Mesenchymal stem cell (in vitro differentiated cells and primary cell): ENCODE measurements at regions not wholly inside any gene's neighbourhood (a gene's known extent, or its start where the extent isn't known, plus 50 kb on each side); places are given as distances from the start of the nearest gene placed in this dataset.

Source experiments
- DNase-seq: peaks from one replicate; pipeline ENCODE4 v3.0.0-alpha.2; 2013
- H2AFZ ChIP-seq: one replicate; pipeline ENCODE4 v1.6.1; 2013; ENCODE audit warnings: low read depth, mild to moderate bottlenecking, control low read depth, inconsistent platforms, low read length, moderate library complexity
- H2AK5ac ChIP-seq: 2 replicates; pipeline ENCODE4 v1.6.1; 2013; ENCODE audit warnings: low read length, moderate library complexity, mild to moderate bottlenecking, inconsistent platforms; ENCODE audit not compliant: severe bottlenecking
- H2BK120ac ChIP-seq: one replicate; pipeline ENCODE4 v1.6.1; 2013; ENCODE audit warnings: low read depth, mild to moderate bottlenecking, inconsistent platforms, low read length, moderate library complexity
- H2BK12ac ChIP-seq, 2 experiments: one replicate each; pipeline ENCODE4 v1.6.1; 2013; ENCODE audit warnings: inconsistent platforms in 2 of 2, low read length in 2 of 2, mild to moderate bottlenecking in 2 of 2, moderate library complexity in 2 of 2, control low read depth in 1 of 2
- H2BK15ac ChIP-seq: one replicate; pipeline ENCODE4 v1.6.1; 2013; ENCODE audit warnings: mild to moderate bottlenecking, low read depth, inconsistent platforms; ENCODE audit not compliant: poor library complexity, severe bottlenecking
- H2BK5ac ChIP-seq: 2 replicates; pipeline ENCODE4 v1.6.1; 2013; ENCODE audit warnings: low read depth, mild to moderate bottlenecking, low read length, control low read depth, inconsistent platforms; ENCODE audit not compliant: poor library complexity, severe bottlenecking
- H3K14ac ChIP-seq, 2 experiments: one replicate each; pipeline ENCODE4 v1.6.1; 2013; ENCODE audit warnings: inconsistent platforms in 2 of 2, low read length in 2 of 2, control low read depth in 1 of 2, mild to moderate bottlenecking in 1 of 2, moderate library complexity in 1 of 2
- H3K18ac ChIP-seq, 2 experiments: one replicate each; pipeline ENCODE4 v1.6.1; 2013; ENCODE audit warnings: inconsistent platforms in 2 of 2, low read length in 2 of 2, control low read depth in 1 of 2, low read depth in 1 of 2, mild to moderate bottlenecking in 1 of 2
- H3K23ac ChIP-seq, 2 experiments: one replicate each; pipeline ENCODE4 v1.6.1; 2013; ENCODE audit warnings: inconsistent platforms in 2 of 2, low read length in 2 of 2, mild to moderate bottlenecking in 2 of 2, moderate library complexity in 2 of 2, control low read depth in 1 of 2
- H3K27ac ChIP-seq: 2 replicates; pipeline ENCODE4 v1.5.1; 2013; ENCODE audit warnings: mild to moderate bottlenecking, moderate library complexity, low read length, control low read depth, inconsistent platforms; ENCODE audit not compliant: poor library complexity, severe bottlenecking
- H3K27me3 ChIP-seq, 2 experiments: 2 replicates each; pipeline versions ENCODE4 v1.6.1 to v1.7.0; 2013; ENCODE audit warnings: low read length in 2 of 2, mild to moderate bottlenecking in 2 of 2, moderate library complexity in 2 of 2, control low read depth in 1 of 2, inconsistent platforms in 1 of 2; ENCODE audit not compliant: control insufficient read depth in 1 of 2, insufficient read depth in 1 of 2
- H3K36me3 ChIP-seq, 2 experiments: 2 replicates each; pipeline versions ENCODE4 v1.6.1 to v1.7.0; 2013; ENCODE audit warnings: low read length in 2 of 2, control low read depth in 1 of 2, inconsistent platforms in 1 of 2, low read depth in 1 of 2, mild to moderate bottlenecking in 1 of 2; ENCODE audit not compliant: insufficient read depth in 2 of 2, control insufficient read depth in 1 of 2
- H3K4ac ChIP-seq, 2 experiments: one replicate each; pipeline ENCODE4 v1.6.1; 2013; ENCODE audit warnings: inconsistent platforms in 2 of 2, low read length in 2 of 2, mild to moderate bottlenecking in 2 of 2, moderate library complexity in 2 of 2, control low read depth in 1 of 2, low read depth in 1 of 2
- H3K4me1 ChIP-seq: 2 replicates; pipeline ENCODE4 v1.6.1; 2013; ENCODE audit warnings: low read depth, low read length, control low read depth; ENCODE audit not compliant: control insufficient read depth, insufficient read depth
- H3K4me2 ChIP-seq: 2 replicates; pipeline ENCODE4 v1.6.1; 2013; ENCODE audit warnings: low read length, mild to moderate bottlenecking, inconsistent platforms; ENCODE audit not compliant: poor library complexity, severe bottlenecking
- H3K4me3 ChIP-seq, 2 experiments: 2 replicates each; pipeline versions ENCODE4 v1.5.1 to v1.7.0; 2013; ENCODE audit warnings: low read length in 2 of 2, mild to moderate bottlenecking in 2 of 2, control low read depth in 1 of 2, low read depth in 1 of 2; ENCODE audit not compliant: insufficient read depth in 1 of 2
- H3K79me1 ChIP-seq: replicated peaks from 2 replicates; pipeline ENCODE4 v1.6.1; 2013; ENCODE audit warnings: mild to moderate bottlenecking, control low read depth, low read length, inconsistent platforms; ENCODE audit not compliant: poor library complexity, severe bottlenecking
- H3K9ac ChIP-seq: 2 replicates; pipeline ENCODE4 v1.7.0; 2013; ENCODE audit warnings: mild to moderate bottlenecking, low read length, moderate library complexity
- H3K9me3 ChIP-seq: 2 replicates; pipeline ENCODE4 v1.7.0; 2013; ENCODE audit warnings: mild to moderate bottlenecking, low read length; ENCODE audit not compliant: control insufficient read depth
- H4K8ac ChIP-seq: one replicate; pipeline ENCODE4 v1.6.1; 2013; ENCODE audit warnings: inconsistent platforms, mild to moderate bottlenecking, low read length, moderate library complexity
- H4K91ac ChIP-seq: one replicate; pipeline ENCODE4 v1.6.1; 2013; ENCODE audit warnings: mild to moderate bottlenecking, low read length, inconsistent platforms
- WGBS: methylation state at CpG from one replicate; pipeline ENCODE4 v1.1.7; 2013; ENCODE audit warnings: mixed read lengths; 5-methylcytosine and 5-hydroxymethylcytosine counted together

DNA sequence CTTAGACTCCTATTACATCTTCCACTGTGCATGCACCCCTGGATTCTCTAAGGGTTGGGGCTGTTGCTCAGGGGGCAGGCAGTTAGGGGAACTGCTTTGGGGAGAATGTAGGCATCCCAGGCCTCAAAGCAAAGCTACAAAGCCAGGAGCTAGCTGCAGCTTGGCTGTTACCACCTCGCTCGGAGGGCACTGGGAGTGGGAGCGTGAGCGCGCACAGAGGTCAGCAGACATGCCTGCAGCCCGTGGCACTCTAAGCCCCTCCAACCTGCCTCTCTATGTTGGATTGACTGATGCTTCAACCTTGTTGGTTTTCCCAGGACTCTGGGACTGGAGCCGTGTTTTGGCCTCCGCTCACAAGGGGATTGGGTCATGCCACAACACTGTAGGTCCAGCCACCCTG lies 69.8 kb downstream of the CPN2 start:
- Histone ChIP-seq H3K4me2 (no peak overlapping the region), H4K91ac (no peak overlapping the region), H3K4me3 (no peak overlapping the region), H3K4ac (no peak overlapping the region), H3K36me3 (no peaks in the 10 kb centered on the region), H3K9me3 (no peaks in the 10 kb centered on the region), H3K9ac (no peak overlapping the region), H2AFZ (no peak overlapping the region), H3K18ac (no peak overlapping the region), H3K14ac (peak overlapping the region in 1 of 2 experiments; percentile 61), H4K8ac (no peak overlapping the region), H3K23ac (no peak overlapping the region), H3K27me3 (peaks cover 28 to 44% of the 10 kb centered on the region in 2 experiments), H2BK15ac (no peak overlapping the region), H2BK5ac (no peak overlapping the region), H2BK12ac (no peak overlapping the region), H3K4me1 (peaks cover 15% of the 10 kb centered on the region), H3K27ac (no peak overlapping the region), H2BK120ac (no peak overlapping the region), H3K79me1 (no peaks in the 10 kb centered on the region), H2AK5ac (no peak overlapping the region)
- no peak for DNase-seq
- 98% methylated on average over 8 of the region's 8 CpGs for WGBS

DNA sequence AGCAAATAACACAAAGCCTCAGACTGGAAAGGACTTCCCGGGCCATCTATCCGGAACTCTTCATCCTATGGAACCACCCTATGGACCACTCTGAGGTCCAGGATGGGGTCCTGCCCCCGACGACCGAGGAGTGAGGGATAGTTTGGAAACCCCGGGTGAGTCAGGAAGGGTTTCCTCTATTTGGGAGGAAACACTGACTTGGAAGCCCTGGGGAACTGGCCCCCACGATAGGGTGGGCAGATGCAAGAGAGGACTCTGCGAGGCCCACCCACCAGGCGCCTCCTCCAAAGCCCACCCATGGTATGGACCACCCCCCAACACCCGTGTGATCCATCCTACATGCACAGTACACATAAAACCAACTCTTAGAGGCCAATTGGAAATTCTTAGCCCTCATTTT lies 69.4 kb downstream of the CPN2 start:
- 86% methylated on average over 8 of the region's 10 CpGs for WGBS
- no peak overlapping the region for H2BK120ac ChIP-seq
- H3K4me3 ChIP-seq: no peak overlapping the region
- H3K4me1 ChIP-seq: peaks cover 15% of the 10 kb centered on the region
- H3K9ac ChIP-seq: no peak overlapping the region
- no peak overlapping the region for H2AFZ ChIP-seq
- no peaks in the 10 kb centered on the region for H3K79me1 ChIP-seq
- peaks cover 28 to 49% of the 10 kb centered on the region in 2 experiments for H3K27me3 ChIP-seq
- H3K9me3 ChIP-seq: no peaks in the 10 kb centered on the region
- H4K91ac ChIP-seq: no peak overlapping the region
- H3K27ac ChIP-seq: no peak overlapping the region
- H2BK15ac ChIP-seq: peak overlapping the region; percentile 29
- H4K8ac ChIP-seq: no peak overlapping the region
- no peaks in the 10 kb centered on the region for H3K36me3 ChIP-seq
- H3K14ac ChIP-seq: no peak overlapping the region
- no peak overlapping the region for H3K4me2 ChIP-seq
- H2AK5ac ChIP-seq: no peak overlapping the region
- DNase-seq: no peak
- H2BK12ac ChIP-seq: no peak overlapping the region
- H3K23ac ChIP-seq: no peak overlapping the region
- H3K4ac ChIP-seq: no peak overlapping the region
- no peak overlapping the region for H3K18ac ChIP-seq
- H2BK5ac ChIP-seq: no peak overlapping the region

GRCh38 chr3:194282436-194283122 lies 68.5 kb downstream of the CPN2 start:
- Histone ChIP-seq H3K4me1 (peaks cover 10% of the 10 kb centered on the region), H3K4me2 (no peak overlapping the region), H3K9me3 (no peaks in the 10 kb centered on the region), H3K23ac (no peak overlapping the region), H3K14ac (no peak overlapping the region), H2AFZ (no peak overlapping the region), H3K36me3 (no peaks in the 10 kb centered on the region), H3K4me3 (no peak overlapping the region), H2BK120ac (no peak overlapping the region), H4K91ac (peak overlapping the region; percentile 14), H2BK12ac (peak overlapping the region; percentile 4 to 51), H3K27ac (no peak overlapping the region), H2BK5ac (no peak overlapping the region), H2BK15ac (peak overlapping the region; percentile 82), H3K4ac (no peak overlapping the region), H3K79me1 (no peaks in the 10 kb centered on the region), H3K27me3 (peaks cover 29 to 57% of the 10 kb centered on the region in 2 experiments), H4K8ac (peak overlapping the region; percentile 10), H3K9ac (peak overlapping the region; percentile 56), H3K18ac (no peak overlapping the region), H2AK5ac (no peak overlapping the region)
- DNase-seq: no peak
- WGBS: 87% methylated on average over 15 of the region's 15 CpGs

- Histone ChIP-seq H2BK120ac (no peak overlapping the region), H2BK5ac (no peak overlapping the region), H3K4me2 (no peak overlapping the region), H3K4me1 (peaks cover 4% of the 10 kb centered on the region), H3K4ac (no peak overlapping the region), H2AFZ (no peak overlapping the region), H3K27me3 (peaks cover 35 to 61% of the 10 kb centered on the region in 2 experiments), H4K8ac (no peak overlapping the region), H3K9me3 (no peaks in the 10 kb centered on the region), H3K14ac (no peak overlapping the region), H3K4me3 (peak overlapping the region in 1 of 2 experiments; percentile 22), H3K27ac (no peak overlapping the region), H3K9ac (peak overlapping the region; percentile 56), H2AK5ac (no peak overlapping the region), H3K79me1 (no peaks in the 10 kb centered on the region), H3K36me3 (no peaks in the 10 kb centered on the region), H2BK15ac (peak overlapping the region; percentile 23), H3K18ac (no peak overlapping the region), H3K23ac (no peak overlapping the region), H4K91ac (no peak overlapping the region), H2BK12ac (no peak overlapping the region)
- no peak for DNase-seq
- 94% methylated on average over 10 of the region's 12 CpGs for WGBS
Measured at GRCh38 chr3:194283221-194284006, 67.7 kb downstream of the CPN2 start.
